HL-60/S4 treated with retinoic acid at 250 ng/mL for 4 days and 3 days (cell line): ENCODE measurements at regions not wholly inside any gene's neighbourhood (a gene's known extent, or its start where the extent isn't known, plus 50 kb on each side); places are given as distances from the start of the nearest gene placed in this dataset.

Experiments
- in situ Hi-C: fragments of 300-500 bp; cut with MboI; formaldehyde crosslinking; loops from 2 replicates; pipeline ENCODE4 v1.7.0; 2022; ENCODE audit warnings: low sequenced_read_pairs

DNA sequence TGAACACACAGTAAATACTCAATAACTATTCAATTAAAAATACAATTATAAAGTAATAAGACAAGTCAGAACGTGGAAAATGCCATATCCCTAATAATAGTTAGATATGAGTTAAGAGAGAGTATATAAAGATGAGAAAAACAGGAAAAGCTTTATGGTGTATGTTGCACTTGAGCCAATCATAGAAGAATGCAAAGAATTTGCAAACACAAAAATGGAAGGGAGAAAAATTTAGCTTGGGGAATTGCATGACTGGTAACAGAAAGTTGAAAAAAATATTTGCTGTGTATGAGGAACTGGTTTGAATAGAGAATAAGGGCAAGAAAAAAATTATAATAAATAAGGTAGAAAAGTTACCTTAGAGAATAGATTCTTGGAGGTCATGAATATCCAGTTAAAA, 739.6 kb upstream of the CXADR start:
- in situ Hi-C loops: no loop called here

DNA sequence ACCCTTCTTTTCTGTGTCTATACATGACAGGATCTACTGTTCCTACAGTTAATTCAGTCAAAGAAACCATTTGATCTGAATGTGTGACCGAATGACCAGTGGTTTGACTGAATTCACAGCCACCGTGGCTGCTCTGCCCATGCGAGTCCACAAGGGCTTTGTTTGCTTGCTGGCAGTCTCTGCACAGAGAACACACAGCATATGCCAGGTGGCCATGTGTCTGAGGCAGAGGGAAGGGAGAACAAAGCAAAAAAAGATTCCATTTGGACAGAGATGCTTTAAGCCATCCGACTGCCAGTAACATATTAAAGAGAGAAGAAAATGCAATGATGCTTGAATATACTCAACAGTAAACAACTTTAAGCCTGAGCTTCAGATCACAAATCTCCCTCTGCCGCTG, 737.8 kb upstream of the CXADR start:
- in situ Hi-C loops: no loop called here

DNA sequence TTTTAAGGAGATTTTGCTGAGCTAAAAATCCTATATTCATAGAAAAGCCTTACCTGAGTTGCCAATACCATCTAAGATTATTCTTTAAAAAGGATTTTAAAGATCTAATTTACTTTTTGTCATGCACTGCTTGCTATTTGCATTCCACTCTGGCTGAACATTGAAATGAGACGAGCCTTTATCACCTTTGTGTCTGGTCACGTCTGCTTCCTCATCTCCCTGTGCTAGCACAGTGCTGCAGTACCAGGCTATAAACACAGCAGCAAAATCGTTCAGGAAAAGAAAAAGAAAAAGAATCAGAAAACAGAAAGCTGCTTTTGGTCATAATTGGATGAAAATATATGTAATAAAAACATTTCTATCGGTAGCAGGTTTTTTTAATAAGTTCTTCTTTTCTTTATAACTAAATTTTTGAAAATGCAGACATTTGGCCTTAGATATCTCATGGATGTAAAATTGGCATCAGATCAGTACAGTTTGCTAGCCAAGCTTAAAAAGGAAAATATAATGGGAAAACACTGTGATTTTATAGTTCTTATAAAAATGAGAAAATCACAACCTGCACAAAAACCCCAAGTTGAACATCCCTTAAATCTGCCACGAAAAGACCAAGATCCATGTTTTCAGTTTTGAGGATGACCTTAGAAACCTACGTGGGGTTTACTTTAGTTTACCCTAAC, 735.7 kb upstream of the CXADR start:
- in situ Hi-C loops: no loop called here

DNA sequence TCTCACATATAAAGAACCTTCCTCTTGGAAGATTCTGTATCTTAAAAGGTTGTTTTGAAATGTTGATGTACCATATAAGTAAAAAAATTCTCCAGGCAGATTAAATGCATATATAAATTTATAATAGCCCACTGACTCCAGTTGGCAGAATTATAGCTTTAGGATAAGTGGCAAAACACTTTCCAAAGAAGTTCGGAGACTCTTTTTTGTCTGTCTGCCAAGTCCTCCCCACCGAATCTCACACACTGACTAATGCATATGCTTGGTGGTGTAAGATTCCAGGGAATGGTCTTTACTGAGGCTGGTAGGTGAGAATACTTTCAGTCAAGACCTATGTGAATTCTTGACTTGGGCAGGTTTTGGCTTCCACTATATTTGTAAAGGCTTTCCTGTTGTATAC, 724.3 kb upstream of the CXADR start:
- in situ Hi-C loops: no loop called here

DNA sequence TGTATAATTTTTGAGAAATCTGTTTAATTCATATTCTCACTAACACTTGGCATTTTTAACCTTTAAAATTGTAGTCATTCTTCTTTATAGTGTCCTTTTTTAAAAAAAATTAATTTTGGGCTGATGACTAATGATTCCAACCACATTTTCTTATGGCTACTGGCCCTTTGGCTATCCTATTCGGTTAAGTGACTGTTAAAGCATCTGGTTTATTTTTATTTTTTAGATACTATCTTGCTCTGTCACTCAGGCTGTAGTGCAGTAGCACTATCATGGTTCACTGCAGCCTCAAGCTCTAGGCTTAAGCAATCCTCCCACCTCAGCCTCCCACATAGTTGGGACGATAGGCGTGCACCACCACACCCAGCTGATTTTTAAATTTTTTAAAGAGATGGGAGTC, 723.2 kb upstream of the CXADR start:
- in situ Hi-C loops: no loop called here

DNA sequence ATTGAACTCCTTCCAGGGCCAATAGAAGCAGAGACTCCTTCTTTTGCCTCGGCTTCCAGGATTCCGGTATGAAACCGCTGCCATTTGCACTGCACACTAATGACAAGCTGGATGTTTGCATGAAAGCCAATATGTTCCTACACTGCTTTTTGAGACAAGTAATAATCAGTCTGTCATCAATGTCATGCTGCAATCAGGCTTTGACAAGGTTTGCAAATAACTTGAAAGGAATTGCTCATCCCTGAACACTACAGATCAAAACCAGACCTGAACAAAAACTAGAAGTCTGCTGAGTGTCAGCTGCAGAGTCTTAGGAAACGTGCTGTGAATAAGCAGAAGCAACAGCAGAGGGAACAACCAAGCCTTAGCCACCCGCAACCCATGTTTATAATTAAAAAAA, 720.7 kb upstream of the CXADR start:
- in situ Hi-C loops: no loop called here

DNA sequence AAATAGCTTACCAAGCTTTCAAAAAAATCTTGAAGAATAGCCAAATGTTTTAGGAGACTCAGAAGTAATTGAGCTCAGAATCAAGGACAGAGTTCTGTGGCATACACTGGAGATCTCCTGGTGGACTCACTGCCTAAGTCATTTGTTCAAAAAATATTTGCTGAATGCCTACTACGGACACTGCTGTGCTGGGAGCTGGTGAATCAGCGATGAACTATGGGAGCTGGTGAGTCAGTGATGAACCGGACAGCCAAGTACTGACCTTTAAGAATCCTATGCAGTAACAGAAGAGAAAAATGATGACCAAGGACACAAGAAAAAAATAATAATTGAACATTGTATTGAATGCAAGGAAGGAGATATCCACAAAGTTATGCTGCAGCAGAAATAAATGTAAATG, 717.9 kb upstream of the CXADR start:
- in situ Hi-C loops: no loop called here

DNA sequence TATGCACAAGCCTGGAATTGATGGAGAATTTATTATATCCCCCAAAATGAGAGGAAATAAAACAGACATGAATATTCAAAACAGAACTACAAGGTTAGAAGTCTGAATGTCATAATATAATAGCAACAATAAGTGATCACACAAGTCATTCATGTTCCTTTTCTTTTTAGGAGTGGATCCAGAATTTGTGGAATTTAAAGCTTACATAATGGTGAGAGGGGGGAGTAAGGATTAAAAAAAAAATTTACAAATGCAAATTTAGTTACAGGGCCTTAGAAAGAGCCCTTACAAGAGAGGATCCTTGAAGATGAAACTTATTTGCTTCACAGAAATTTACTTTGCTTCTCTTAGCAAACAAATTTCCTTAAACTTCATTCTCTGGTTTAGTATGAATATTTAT, 716.1 kb upstream of the CXADR start:
- in situ Hi-C loops: no loop called here

DNA sequence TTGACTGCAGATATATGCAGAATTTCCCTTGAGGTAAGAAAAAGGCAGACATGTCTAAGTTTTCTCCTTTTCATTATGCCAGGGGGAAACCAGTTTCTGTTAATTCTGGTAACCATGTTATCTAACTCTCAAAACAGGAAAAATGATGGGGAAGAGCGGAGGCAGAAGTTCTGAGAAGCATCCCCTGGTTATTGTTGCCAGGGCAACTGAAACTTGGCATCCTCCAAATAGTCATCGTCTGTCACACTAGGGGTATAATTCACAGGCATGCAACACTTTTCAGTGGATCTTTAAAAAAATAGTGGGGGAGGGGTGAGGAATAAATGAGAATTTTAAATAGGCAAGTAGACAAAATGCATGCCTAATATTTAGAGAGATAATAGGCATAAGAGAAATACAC, 715.3 kb upstream of the CXADR start:
- in situ Hi-C loops: no loop called here

DNA sequence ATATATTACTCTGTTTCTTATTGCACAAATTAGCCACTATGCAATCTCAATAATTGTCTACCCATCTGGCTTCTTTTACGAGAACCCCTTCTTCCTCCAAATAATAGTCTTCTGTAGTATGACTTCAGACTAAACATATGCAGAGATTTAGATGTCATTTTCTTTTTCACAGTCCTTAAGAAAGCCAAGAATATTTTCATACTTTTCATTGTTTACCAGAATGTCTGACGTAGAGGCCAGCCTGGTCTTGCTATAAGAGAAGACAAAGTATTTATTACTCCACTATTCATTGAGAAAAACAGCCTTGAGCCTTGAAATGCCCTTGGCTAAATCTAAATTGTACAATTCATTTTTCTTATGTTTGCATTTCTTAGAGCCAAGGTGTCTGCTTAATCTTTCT, 714.9 kb upstream of the CXADR start:
- in situ Hi-C loops: no loop called here

DNA sequence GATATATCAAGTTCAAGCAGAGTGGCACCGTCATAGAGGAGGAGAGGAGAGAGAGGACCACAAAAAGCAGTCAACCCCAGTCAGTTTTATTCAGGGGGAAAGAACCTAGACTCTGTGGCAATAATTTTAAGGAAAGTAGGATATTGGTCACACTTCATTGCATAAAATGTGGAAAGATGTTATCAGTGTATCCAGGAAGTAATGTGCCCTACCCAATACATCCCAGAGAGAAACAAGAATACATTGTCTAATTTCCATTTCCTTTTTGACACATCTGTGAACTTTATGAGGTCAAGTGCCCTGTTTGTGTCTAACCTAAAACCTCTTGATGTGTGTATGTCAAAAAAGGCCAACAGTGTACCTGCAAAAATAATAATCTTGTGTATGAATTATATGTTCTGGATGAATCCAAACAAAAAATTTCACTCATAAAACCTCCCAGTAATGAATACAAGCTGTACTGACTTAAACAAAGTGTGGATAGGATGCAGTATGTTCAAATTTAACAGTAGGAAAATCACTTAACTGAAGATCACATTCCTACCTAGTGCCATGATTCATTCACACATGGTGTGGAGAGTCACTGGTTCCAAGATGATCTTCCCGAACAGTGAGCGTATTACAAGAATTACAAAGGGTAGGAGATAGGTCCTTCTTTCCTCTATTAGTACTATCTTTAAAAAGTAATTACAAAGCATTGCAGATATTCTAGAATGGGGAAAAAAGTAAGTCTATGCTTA, 712.1 kb upstream of the CXADR start:
- in situ Hi-C loops: no loop called here

DNA sequence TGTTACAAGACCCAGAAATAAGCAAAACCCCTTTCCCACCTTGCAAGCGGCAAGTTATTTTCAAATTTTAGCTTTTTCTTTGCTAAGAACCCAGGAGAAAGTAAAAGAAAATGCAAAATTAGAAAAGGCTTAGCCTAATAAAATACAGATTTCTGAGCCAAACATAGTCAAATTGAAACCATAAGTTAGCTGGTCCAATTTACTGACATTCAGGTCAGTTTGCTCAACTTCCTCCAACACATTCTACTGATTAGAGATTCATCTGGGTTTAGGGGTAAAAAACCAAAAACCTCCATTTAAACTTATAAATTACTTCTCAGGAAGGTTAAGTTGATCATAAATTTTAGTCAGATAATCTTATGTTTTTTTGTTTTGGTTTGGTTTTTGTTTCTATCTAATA, 701.8 kb upstream of the CXADR start:
- in situ Hi-C loops: no loop called here

DNA sequence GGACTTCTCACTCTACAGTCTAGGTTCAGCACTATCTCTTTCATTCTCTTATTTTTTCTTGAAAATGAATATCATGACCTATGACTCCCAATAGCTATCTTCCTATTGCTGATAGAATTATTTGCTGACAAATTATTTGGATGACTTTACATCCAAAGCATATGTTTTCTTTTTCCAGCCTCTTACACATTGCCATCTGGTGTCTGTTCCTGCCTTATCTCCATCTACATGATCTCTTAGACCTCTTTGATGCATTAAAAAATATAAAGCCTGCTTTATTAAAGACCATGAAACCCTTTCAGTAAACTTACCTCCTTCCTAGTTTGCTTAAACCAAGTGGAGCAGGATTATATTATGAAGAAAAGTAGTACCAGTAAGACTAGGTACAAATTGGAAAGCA, 700.9 kb upstream of the CXADR start:
- in situ Hi-C loops: no loop called here

DNA sequence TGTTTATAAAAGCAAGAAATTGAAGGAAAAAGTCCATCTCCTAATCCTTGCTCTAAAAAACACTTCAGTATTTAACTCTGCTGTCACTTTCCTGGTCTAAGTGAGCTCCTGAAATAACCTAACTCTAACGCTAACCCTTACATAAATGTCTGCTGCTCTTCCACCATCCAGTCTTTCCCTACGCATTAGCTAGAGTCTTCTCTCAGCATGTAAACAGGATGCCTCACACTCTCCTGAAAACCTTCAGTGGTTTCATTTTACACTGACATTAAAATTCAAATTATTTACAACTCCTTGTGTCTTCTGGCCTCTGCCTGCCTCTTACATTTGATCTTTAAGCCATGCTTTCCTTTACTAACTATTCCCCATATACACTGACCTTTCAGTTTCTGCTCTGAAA, 697.6 kb upstream of the CXADR start:
- in situ Hi-C loops: no loop called here

DNA sequence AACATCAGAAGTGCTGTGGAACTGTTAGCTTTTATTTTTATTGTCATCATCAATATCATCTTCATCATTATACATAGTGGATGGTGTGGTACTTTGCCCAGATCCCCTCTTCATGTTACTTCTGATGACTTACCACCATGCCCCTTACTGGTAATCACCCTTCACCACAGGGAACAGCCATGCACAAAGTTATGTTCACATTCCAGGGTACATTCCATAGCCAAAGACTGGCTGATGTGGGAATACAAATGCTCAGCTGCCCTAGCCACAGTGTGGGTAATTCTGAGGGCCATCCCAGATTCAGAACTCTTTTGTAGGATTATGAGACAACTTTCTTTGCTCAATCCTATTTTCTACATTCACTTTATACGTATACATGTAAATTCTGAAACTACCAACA, 691.3 kb upstream of the CXADR start:
- in situ Hi-C loops: no loop called here

DNA sequence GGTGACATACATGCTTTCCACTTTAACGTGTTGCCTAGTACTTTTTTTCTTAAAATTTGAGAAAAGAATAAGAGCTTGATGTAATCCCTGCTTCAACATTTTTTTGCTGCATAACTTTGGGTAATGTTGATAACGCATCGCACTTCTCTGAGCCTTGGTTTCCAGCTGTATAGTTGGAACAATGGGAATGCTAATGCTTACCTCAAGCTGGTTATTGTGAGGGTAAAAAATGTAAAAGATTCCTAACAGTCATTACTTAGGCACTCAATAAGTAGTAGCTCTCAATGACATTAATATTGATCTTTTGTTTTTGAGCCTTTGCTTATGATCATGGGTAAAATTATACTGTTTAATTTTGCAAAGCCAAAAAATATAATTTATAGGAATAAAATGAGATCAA, 683.3 kb upstream of the CXADR start:
- in situ Hi-C loops: loop anchor here (25.0 kb wide), 1 partner anchor 108 kb away; no protein-coding TSS in a partner anchor

DNA sequence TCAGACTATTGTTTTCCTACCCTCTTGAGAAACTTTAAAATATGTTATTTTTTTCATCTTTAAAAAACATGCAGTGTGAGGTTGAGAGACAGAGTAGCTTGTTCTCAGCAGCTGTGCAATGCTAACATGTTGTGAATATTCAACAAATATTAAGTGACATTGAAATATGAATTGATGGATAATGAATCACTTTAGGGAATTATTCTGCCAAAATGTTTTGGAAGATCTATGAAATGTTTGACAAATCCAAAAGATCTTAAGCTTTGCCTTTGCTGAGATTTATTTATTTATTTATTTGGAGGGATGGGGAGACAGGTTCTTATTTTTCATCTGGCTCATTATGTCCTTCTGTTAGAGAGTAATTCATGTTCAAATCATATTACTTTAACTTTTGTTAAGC, 680.1 kb upstream of the CXADR start:
- in situ Hi-C loops: loop anchor here (25.0 kb wide), 1 partner anchor 105 kb away; no protein-coding TSS in a partner anchor

DNA sequence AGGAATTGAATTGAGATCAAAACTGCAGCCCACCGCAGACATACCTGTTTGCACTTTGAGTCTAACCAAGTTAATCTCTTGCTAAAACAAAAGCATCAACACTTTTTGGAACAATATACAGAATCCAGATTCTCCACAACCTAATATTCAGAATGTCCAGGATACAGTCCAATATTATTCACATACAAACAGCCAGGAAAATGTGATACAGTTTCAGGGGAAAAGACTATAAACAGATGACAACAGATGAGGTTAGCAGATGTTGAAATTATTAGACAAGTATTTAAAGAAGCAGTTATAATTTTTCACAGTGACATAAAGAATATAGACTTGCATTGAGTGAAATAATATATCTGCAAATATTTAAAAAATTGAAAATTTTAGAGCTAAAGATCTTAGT, 678.1 kb upstream of the CXADR start:
- in situ Hi-C loops: loop anchor here (25.0 kb wide), 1 partner anchor 103 kb away; no protein-coding TSS in a partner anchor

DNA sequence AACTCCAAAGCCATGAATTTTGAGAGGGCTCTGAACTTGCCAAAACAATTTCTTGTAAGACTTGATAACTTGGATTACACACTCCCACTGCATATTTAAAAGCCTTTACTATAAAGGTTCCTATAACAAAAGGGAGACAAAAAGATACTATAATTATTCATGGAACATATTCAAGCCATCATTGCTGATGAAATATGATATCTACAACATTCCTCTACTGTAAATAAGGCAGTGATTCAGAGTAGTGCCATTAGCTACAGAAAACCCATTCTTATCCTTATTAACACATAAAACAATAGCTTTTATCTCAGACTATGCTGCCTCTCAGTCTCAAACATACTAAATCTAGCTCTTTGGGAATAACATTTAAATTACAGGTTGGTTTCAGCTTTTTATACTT, 675.5 kb upstream of the CXADR start:
- in situ Hi-C loops: loop anchor here (25.0 kb wide), 1 partner anchor 100 kb away; no protein-coding TSS in a partner anchor

DNA sequence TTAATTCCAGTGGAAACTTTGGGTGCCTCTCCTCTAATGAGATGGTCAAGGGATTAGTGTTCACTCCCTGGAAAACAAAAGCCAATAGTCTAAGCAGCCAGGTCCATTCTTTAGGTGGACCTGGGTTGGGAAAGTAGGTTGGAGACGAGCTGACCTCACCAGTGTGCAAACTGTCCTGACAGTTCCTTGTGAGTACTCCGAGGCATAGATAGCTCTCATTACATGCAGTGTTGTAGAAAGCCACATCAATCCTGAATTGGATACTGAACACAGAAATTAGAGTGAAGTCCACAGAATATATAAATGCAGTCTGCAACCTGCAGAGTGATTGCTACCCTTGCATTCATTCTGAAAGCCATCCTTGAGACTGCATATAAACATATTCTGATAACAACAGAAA, 675.1 kb upstream of the CXADR start:
- in situ Hi-C loops: loop anchor here (25.0 kb wide), 1 partner anchor 100 kb away; no protein-coding TSS in a partner anchor

DNA sequence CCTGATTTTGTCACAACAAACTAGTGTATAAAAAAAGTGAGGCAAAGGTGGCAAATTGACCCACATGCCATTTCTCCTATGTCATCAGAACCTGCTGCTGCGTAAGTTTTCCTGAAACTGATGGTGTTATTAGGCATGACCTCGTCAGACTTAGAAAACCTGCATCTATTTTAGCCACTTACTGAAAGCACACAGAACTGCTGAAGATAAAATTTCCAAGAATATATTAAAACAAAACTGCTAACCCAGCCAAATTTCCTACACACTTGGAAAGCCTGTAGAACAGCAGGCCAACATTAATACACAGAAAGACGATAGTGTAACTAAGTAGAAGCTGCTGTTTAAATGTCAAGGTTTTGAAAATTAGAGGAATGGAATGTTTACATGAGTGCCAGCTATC, 674.5 kb upstream of the CXADR start:
- in situ Hi-C loops: loop anchor here (25.0 kb wide), 1 partner anchor 99 kb away; no protein-coding TSS in a partner anchor

DNA sequence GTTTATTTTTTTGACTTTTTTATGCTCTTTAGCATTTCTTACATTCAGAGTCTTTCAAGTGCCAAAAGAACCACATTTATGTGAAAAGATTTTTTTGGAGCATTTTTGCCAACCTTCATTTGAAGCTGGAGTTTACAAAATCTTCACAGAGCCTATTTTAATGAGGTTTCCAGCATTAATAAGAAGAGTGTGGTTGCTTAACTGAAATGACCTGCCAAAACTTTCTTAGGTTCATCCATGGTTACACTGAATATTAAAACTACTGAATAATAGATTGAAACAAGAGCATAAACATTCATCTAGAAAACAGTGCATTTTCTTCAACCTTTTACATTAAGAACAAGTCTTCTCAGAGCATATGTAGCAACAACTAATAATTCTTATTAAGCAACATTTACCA, 672.3 kb upstream of the CXADR start:
- in situ Hi-C loops: loop anchor here (25.0 kb wide), 1 partner anchor 97 kb away; no protein-coding TSS in a partner anchor
